A549 (cell line): ENCODE measurements at regions not wholly inside any gene's neighbourhood (a gene's known extent, or its start where the extent isn't known, plus 50 kb on each side); places are given as distances from the start of the nearest gene placed in this dataset.

Experiments used
- CEBPB ChIP-seq, 2 experiments: fragments of >200 bp in 1 of 2; sonication (Bioruptor Twin) in 1 of 2; formaldehyde crosslinking in 1 of 2; IDR thresholded peaks; 2 replicates each; pipeline ENCODE4 v1.6.1; 2012 to 2016
- CTCF ChIP-seq: fragments of >200 bp; sonication (Bioruptor Twin); formaldehyde crosslinking; IDR thresholded peaks from 3 replicates; pipeline ENCODE4 v1.5.1; 2016
- EP300 ChIP-seq, 2 experiments: fragments of >200 bp; sonication (Bioruptor Twin); formaldehyde crosslinking; IDR thresholded peaks; 2 replicates in 1 of 2; 3 replicates in 1 of 2; pipeline ENCODE4 v1.6.1; 2016 to 2017
- HDAC2 ChIP-seq: fragments of 200-600 bp; sonication (generic); IDR thresholded peaks from 2 replicates; pipeline ENCODE4 v1.6.1; 2016
- MAX ChIP-seq: IDR thresholded peaks from 2 replicates; pipeline ENCODE4 v1.6.1; 2012
- MYC ChIP-seq: IDR thresholded peaks from 2 replicates; pipeline ENCODE4 v1.6.1; 2012; ENCODE audit warnings: mild to moderate bottlenecking, inconsistent platforms, low read length, improper control_type of control experiment, borderline replicate concordance
- POLR2A ChIP-seq: IDR thresholded peaks from 2 replicates; pipeline ENCODE4 v1.6.1; 2012; ENCODE audit warnings: mild to moderate bottlenecking, low read length
- RAD21 ChIP-seq, 2 experiments: fragments of >200 bp in 1 of 2; sonication (Bioruptor Twin) in 1 of 2; formaldehyde crosslinking in 1 of 2; IDR thresholded peaks in 1 of 2; conservative IDR thresholded peaks in 1 of 2; 2 replicates in 1 of 2; 3 replicates in 1 of 2; pipeline ENCODE4 v1.6.1; 2012 to 2018; ENCODE audit warnings: inconsistent platforms in 1 of 2
- RCOR1 ChIP-seq: fragments of 150-350 bp; IDR thresholded peaks from 2 replicates; pipeline ENCODE4 v1.6.1; 2014; ENCODE audit warnings: antibody characterized with exemption, low read length, low read depth
- SMC3 ChIP-seq: fragments of >200 bp; sonication (Bioruptor Twin); formaldehyde crosslinking; IDR thresholded peaks from 3 replicates; pipeline ENCODE4 v1.6.1; 2018; ENCODE audit warnings: inconsistent platforms
- TP53 ChIP-seq: fragments of 250-450 bp; sonication (Bioruptor Pico); IDR thresholded peaks from 2 replicates; pipeline ENCODE4 v1.5.0; 2021; ENCODE audit warnings: mild to moderate bottlenecking, moderate library complexity

GRCh38 chr5:123778641-123779040 is 266.7 kb downstream of the CSNK1G3 start:
- no peak for TF ChIP-seq MAX
- no peak for TF ChIP-seq CTCF
- TF ChIP-seq EP300 (IDR thresholded peaks at IDR 0.05), result no peak
- no peak for TF ChIP-seq RAD21 (conservative IDR thresholded peaks at IDR 0.05 in 1 of 2, IDR thresholded peaks at IDR 0.05 in 1 of 2)
- TF ChIP-seq HDAC2, result no peak
- no peak for TF ChIP-seq POLR2A
- no peak for TF ChIP-seq SMC3
- no peak for TF ChIP-seq TP53 (CRISPR knock-in tag)
- no peak for TF ChIP-seq RCOR1
- TF ChIP-seq MYC, result no peak
- TF ChIP-seq CEBPB (IDR thresholded peaks at IDR 0.05), result no peak
